ENCODE measurements at regions not wholly inside any gene's neighbourhood (a gene's known extent, or its start where the extent isn't known, plus 50 kb on each side); places are given as distances from the start of the nearest gene placed in this dataset.

DNA sequence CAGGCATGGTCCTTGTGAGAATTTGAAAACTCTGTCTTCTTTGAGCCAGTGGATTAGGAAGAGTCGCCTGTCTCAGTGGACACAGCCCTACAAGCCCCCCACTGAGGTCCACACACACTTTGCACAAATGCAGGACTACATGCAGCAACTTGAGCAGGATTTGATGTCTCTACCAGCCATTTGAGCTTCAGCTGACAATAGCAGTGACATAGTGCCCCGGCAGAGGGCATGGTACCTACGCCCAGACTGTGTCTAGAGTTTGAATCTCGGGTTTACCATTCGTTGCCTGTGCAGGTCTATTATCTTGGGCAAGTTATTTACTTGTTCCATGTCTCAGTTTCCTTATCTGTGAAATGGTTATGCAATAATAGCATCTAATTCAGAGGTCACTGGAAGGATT is 580.1 kb downstream of the TFAP2B start:
- TF ChIP-seq, protein P1, sequence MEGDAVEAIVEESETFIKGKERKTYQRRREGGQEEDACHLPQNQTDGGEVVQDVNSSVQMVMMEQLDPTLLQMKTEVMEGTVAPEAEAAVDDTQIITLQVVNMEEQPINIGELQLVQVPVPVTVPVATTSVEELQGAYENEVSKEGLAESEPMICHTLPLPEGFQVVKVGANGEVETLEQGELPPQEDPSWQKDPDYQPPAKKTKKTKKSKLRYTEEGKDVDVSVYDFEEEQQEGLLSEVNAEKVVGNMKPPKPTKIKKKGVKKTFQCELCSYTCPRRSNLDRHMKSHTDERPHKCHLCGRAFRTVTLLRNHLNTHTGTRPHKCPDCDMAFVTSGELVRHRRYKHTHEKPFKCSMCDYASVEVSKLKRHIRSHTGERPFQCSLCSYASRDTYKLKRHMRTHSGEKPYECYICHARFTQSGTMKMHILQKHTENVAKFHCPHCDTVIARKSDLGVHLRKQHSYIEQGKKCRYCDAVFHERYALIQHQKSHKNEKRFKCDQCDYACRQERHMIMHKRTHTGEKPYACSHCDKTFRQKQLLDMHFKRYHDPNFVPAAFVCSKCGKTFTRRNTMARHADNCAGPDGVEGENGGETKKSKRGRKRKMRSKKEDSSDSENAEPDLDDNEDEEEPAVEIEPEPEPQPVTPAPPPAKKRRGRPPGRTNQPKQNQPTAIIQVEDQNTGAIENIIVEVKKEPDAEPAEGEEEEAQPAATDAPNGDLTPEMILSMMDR (IDR thresholded peaks at IDR 0.05): no peak

DNA sequence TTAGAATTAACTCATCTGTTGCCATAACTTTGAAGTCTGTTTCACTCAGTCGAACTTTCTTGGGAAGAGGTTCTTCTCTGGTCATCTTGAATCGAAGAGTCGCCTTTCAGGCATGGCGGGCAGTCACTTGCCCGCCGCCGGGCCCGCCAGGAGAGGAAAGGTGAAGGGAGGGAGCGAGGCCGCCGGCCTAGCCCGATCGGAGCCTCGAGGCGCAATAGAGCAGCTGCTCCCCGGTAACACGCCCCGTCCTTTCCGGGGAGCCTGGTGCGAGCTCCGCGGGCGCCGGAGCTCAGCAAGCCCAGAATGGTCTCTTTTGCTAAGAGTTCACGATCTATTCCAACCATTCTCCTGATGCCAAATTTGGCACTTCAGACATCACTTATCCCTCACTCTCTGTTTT is 591.8 kb downstream of the TFAP2B start:
- TF ChIP-seq, protein P1 (IDR thresholded peaks at IDR 0.05): no peak

DNA sequence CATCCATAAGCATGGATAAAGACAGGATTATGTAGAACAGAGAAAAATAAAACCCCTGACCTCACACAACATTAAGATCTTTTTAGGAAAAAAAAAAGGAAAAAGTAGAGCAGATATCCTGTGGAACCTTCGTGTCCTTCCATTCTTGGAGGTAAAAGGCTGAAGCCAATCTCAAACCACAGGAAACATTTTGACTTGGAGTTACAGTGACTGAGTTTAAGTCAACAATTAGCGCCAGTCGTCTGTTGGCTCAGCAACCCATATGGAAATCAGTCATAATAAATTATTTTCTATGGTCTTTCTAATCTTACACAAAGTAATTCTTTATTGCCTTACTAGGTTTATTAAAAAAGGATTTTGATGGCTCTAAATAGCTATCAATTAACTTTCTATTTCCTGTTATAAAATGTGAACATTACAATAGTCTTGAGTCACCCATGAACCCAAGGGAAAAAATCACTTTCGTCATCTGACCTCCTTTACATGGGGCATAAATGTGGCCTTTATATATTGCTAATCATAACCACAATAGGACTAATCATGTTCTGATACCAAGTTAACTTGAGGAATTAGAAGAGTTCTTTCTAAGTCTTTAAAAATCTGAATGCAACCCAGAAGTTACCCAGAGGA is 592.9 kb downstream of the TFAP2B start:
- TF ChIP-seq, protein P1 (IDR thresholded peaks at IDR 0.05): no peak

DNA sequence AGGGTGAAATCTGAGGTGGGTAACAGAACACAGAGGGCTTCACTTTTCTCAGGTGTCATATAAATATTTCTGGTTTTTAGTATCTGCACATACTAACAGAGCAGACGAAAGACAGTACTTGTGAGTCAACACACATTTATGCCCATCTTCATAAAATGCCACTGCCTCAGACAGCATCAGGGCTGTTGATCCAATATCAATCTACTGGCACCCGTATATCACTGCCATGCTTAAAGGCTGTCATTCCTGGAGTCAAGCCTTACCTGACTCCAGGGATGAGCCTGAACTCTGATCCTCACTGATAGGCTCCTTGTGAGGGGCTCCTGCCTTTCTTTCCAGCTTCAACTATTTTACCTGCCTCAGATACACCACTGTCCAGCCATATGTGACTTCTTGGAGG is 595.7 kb downstream of the TFAP2B start:
- TF ChIP-seq, protein P1 (IDR thresholded peaks at IDR 0.05): no peak

DNA sequence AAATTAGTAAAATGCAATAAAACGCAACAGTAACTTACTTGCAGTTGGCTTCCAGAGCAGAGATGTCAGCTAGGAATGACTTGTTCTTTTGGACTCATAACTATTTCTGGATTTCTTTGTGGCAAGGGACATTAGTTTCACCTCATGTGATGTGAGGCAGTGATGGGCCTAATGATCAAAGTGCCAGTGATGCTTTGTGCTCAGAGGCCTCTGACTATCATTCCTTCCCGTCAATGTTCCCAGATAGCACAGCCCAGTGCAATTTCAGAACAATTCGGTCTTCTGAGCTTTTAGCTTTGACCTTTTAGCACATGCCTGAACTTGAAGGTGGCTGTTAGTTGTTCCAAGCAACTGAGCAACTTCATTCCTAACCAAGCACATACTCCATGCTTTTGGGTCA is 596.8 kb downstream of the TFAP2B start:
- TF ChIP-seq, protein P1 (IDR thresholded peaks at IDR 0.05): no peak

DNA sequence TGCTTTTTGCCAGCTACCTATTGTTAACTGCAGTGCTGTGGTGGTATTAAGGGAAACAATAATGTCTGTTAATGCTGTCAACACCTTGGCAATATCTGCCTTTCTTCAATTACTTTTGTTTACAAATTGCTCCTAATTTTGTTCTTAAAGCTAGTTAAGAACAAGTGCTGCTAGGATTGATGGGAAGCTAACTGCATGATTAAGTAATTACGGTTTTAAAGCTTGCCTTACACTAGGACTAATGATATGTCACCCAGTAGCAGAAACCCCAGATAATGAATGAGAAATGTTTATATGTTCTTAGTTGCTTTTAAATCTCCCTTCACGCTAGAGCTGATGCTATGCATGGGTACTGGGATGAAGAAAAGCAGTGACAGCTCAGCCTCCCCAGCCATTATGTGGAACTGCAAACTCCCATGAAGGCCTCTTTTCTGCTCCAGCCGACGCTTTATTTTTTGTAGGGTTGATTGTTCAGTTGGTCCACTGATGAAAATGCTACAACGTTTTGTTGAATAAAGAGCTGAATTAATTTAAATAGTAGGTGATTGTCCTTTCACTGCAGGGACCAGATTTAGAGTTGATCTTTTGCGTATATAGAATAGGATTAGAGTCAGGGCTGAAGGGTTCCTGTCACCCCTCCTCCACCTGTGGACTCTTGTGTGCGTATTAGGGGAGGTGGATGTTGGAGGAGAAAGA is 610.5 kb downstream of the TFAP2B start:
- TF ChIP-seq, protein P1 (IDR thresholded peaks at IDR 0.05): no peak

DNA sequence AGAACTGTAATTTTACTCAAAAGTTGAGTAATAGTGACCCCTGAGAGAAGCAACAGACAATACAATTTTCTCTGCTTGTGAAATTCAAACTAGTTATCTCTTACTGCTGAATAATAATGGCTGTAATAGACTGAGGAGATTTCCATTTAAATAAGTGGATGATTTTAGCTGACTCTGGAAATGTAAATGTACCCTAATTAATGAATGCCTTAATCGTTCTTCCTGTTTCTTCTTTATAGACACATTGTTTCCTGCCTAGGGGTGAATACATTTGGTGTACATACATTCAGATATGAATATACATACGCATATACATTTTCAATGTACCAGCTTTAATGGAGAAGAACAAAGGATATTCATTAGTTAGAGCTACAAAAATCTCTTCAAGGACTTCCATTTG is 611.9 kb downstream of the TFAP2B start:
- TF ChIP-seq, protein P1 (IDR thresholded peaks at IDR 0.05): no peak

All from LNCAP (cell line).